Sigmoid colon (tissue), 4 donors: ENCODE measurements at regions not wholly inside any gene's neighbourhood (a gene's known extent, or its start where the extent isn't known, plus 50 kb on each side); places are given as distances from the start of the nearest gene placed in this dataset.

Experiments
- POLR2A ChIP-seq, 2 donors: fragments of 450-650 bp; IDR thresholded peaks; one replicate each; pipeline ENCODE4 v1.6.1; 2016; ENCODE audit warnings: antibody characterized with exemption in 2 of 2, mild to moderate bottlenecking in 2 of 2, moderate library complexity in 2 of 2
- POLR2AphosphoS5 ChIP-seq, 4 donors: sonication (generic); formaldehyde crosslinking; IDR thresholded peaks; one replicate each; pipeline ENCODE4 v1.6.1; 2017; ENCODE audit warnings: antibody characterized with exemption in 4 of 4
- TF ChIP-seq, protein P1 (sequence below), 4 experiments: fragments of 450-650 bp in 3 of 4; fragments of 200-600 bp in 1 of 4; IDR thresholded peaks; one replicate each; pipeline ENCODE4 v1.5.1; 2016 to 2019; ENCODE audit warnings: antibody characterized with exemption in 4 of 4, mild to moderate bottlenecking in 3 of 4, moderate library complexity in 2 of 4

DNA sequence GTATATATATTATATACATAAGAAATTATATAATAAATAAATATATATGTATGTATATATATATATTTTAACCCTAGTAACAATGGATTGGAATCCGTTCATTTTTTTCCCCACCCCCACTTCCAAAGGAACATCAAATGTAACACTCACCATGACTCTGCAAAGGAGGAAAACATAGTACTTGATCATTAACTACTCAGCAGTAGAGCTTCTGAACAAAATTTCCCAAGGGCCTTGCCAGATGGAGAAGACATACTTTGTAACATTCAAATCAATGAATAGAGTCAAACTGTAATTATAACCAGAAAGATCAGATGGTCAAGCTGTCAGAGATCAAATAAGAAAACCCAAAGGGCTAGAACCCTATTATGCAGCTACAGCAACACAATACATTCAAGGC, 126.0 kb upstream of the CNTN1 start:
- TF ChIP-seq, protein P1, sequence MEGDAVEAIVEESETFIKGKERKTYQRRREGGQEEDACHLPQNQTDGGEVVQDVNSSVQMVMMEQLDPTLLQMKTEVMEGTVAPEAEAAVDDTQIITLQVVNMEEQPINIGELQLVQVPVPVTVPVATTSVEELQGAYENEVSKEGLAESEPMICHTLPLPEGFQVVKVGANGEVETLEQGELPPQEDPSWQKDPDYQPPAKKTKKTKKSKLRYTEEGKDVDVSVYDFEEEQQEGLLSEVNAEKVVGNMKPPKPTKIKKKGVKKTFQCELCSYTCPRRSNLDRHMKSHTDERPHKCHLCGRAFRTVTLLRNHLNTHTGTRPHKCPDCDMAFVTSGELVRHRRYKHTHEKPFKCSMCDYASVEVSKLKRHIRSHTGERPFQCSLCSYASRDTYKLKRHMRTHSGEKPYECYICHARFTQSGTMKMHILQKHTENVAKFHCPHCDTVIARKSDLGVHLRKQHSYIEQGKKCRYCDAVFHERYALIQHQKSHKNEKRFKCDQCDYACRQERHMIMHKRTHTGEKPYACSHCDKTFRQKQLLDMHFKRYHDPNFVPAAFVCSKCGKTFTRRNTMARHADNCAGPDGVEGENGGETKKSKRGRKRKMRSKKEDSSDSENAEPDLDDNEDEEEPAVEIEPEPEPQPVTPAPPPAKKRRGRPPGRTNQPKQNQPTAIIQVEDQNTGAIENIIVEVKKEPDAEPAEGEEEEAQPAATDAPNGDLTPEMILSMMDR (IDR thresholded peaks at IDR 0.05) = no peak
- TF ChIP-seq POLR2A (IDR thresholded peaks at IDR 0.05) = no peak
- no peak for TF ChIP-seq POLR2AphosphoS5 (IDR thresholded peaks at IDR 0.05)
